Tibial nerve (tissue), 3 donors: ENCODE measurements at regions not wholly inside any gene's neighbourhood (a gene's known extent, or its start where the extent isn't known, plus 50 kb on each side); places are given as distances from the start of the nearest gene placed in this dataset.

ENCODE experiments used
- EP300 ChIP-seq, 2 donors: sonication (generic); formaldehyde crosslinking; IDR thresholded peaks; one replicate each; pipeline ENCODE4 v1.6.1; 2017; ENCODE audit warnings: antibody characterized with exemption in 2 of 2, mild to moderate bottlenecking in 1 of 2
- POLR2A ChIP-seq, 2 donors: fragments of 450-650 bp; IDR thresholded peaks; one replicate each; pipeline ENCODE4 v1.6.1; 2017; ENCODE audit warnings: antibody characterized with exemption in 2 of 2, mild to moderate bottlenecking in 2 of 2, moderate library complexity in 2 of 2

DNA sequence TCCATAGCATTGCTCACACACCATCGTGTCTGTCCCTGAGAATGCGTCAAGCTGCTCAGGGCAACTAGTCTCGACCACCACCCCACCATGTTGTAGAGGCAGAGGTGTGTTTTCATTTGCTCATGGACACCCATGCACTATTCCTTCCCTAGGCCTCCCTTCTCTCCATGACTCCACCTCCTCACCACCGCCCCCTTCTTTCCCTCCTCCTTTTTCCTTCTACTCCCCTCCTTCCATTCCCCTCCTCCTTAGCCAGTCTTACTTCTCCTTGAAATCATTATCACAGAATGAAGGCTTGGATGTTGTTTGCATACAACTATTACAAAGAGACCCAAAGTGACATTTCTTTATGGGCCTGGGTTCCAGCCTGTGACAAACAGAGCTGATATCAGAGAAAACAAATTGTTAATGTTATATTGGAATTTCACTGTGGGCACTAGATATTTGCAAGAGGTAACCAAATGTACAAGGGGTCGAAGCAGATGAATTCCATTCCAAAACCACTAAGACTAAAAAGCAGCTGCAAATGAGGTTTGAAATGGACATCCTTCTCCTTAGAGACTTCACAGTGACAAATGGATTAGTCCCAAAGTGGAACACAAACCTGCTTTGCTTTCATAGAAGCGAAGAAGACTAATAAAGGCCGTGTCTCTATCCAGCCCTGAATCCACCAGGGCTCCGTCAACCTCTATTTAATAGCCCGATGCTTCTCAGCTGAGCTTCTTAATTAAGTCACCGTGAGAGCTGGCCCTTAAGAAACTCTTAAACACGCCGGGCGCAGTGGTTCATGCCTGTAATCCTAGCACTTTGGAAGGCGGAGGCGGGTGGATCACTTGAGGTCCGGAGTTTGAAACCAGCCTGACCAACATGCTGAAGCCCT lies 275.8 kb upstream of the SULF2 start:
- TF ChIP-seq POLR2A (IDR thresholded peaks at IDR 0.05): no peak
- TF ChIP-seq EP300 (IDR thresholded peaks at IDR 0.05): no peak
